GM18861 (cell line): ENCODE measurements at regions not wholly inside any gene's neighbourhood (a gene's known extent, or its start where the extent isn't known, plus 50 kb on each side); places are given as distances from the start of the nearest gene placed in this dataset.
"Not testable (repeated sequence)": the region's sequence is repeated elsewhere in the genome, so short reads cannot be mapped to it uniquely, and the experiment has no call there.

Source experiments
- ATAC-seq: cut with Tn5 transposase; IDR thresholded peaks from one replicate; pipeline ENCODE4 v1.9.1; 2021; ENCODE audit not compliant: unreplicated experiment

DNA sequence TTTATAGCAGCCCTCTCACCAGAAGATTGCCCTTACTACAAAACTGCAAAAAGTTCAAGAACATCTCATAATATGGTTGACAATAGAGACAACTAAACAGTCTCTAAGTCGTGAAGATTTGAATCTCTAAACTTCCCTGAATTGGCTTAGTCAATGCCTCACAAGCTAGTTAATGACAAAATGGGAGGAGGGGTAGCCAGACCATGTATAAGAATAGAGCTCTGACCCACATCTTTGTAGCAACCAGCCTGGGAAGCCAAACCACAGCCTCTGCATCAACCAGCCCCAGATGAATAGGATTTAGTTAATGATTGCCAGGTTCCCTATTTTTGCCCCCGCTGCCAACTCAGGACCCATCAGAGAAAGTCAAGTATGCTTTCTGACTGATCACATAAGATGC, 1265.9 kb upstream of the PCDH10 start:
- not testable (repeated sequence) for ATAC-seq

DNA sequence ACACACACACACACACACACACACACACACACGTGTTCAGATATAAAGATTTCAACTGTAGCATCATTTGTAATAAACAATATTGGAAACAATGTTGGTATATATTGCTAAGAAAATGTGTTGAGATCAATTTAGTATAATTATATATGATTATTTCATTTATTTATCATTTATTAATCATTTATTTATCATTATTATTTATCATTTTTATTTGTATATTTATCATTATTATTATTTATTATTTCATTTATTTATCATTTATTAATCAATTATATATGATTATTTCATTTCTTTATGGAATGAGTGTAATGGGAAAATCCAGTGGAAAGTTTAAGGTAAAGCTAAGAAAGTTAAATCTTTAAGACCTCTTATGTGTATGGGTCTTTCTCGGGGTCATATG, 1223.4 kb upstream of the PCDH10 start:
- ATAC-seq = not testable (repeated sequence)

DNA sequence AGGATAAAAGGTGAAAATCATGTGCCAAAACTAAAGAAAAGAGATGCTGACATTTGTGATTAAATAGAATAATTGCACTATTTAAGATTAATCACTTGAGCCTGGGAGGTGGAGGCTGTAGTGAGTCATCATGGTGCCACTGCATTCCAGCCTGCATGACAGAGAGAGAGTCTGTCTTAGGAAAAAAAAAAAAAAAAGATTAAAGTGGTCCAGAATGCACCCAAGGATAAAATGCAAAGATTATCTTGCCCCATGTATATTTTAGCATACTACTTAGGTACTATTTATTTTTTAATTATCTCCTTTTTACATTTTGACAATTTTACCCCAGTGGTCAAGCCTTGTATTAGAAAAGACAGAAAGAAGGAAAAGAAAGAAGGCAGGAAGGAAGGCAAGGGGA, 1181.4 kb upstream of the PCDH10 start:
- not testable (repeated sequence) for ATAC-seq

DNA sequence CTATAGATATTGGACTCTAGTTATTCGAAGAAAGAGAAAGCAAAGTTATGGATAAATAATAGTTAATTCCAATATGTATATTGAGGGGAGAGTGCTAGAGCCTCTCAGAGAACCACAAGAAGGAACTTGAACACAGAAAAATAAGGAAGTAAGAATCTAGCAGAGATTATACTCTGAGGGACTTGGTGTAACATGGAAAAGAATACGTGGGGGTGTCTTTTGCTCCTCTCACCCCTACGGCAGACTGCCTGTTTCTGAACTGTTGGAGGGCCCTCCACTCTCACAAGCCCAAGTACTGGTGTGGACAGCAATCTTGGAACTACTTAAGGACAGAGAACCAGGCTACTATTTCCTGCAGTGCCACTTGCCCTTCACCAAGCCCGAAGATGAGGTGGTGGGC, 1174.4 kb upstream of the PCDH10 start:
- ATAC-seq = no peak

DNA sequence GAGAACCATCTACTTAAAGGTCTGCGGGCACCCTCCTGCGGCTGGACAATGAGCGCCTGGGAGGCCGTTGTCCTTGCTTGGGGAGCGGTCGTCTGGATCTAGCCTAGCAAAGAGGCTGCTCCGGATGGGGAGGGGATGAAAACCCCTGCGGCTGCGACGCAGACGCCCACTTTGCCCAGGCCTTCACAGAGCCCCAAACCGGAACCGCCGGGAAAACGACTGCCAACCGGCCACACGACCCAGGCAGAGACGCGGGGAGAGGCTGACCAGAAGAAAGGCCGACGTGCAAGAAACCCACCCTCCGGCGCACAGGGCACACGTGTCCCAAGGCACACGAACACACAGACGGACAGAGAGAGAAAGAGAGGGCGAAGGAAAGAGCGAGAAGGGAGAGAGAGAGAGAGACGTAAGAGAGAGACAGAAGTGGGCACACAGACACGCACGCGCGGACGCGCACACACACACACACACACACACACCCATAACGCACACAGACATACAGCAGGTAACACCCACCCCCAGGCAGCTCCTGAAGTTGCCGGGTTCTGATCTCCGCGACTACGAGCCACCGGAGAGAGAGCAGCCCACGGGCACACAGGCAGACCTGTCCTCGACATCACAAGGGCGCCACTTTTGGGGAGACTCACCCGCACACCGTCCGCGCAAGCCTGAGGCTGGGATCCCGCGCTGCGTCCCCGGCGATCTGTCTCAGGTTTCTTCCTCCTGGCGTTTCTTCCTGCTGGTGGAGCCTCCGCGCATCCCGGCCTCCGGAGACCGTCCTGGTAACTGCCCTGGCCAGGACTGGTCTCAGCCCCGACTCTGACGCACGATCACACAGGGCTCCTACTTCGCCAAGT, 1173.6 kb upstream of the PCDH10 start:
- ATAC-seq = not testable (repeated sequence)

DNA sequence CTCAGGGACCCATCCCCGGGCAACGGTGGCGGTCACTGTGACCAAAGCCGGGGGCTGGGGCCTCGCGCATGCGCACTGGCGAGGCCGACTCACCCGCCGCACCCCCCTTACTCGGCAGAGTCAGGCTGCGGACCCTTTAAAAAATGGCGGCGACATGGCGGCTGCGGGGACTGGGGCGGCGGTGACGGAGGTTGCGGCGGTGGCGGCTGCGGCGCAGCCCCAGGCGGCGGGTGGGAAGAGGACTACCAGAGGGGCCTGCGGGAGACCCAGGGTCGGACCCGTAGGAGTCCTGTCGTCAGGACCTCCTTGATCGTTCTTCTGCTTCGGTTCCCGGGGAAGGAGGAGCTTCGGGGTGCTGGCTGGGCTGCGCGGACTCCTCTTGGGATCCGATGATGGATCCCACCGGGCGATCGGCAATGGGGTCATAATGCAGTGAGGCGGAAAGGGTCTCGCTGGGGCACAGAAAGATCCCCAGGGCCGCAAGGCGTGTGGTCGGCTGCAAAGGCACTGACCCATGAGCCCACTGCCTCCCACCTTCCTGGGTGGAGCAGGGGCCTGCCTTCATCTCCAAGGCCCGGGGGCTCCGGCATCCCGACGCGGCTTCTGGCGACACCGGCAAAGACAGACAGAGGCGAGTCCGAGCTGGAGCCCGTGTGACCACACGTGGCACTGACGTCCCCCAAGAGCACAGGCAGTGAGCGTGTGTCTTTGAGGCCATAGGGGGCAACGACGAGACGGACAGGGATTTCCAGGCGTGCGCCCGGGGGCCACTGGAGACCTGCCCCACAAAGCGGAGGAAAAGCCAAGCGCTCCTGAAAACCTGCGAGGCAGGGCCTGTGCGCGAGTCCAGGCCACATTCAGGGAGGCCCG, 1172.7 kb upstream of the PCDH10 start:
- ATAC-seq = not testable (repeated sequence)

DNA sequence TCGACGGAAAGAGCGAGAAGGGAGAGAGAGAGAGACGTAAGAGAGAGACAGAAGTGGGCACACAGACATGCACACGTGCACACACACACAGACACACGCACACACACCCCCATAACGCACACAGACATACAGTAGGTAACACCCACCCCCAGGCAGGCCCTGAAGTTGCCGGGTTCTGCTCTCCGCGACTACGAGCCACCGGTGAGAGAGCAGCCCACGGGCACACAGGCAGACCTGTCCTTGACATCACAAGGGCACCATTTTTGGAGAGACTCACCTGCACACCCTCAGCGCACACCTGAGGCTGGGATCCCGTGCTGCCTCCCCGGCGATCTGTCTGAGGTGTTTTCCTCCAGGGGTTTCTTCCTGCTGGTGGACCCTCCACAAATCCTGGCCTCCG, 1171.0 kb upstream of the PCDH10 start:
- ATAC-seq = no peak

DNA sequence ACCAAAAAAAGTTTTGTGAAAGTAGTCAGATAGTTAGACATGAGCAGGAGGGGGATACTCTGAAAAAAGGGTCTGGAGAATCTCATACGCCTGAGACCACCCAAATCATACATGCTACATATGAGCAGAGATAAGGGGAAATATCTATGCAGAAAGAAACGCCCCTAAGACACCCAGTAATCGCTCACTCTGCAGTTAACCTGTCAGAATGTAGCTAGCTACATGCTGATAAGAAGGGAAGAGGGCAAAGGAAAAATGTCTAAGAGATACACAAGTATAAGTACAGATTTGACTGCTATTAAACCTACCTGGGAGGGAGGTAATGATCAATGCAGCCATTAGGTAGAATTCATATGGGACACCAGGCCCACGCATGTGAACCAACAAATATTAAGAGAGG, 1159.5 kb upstream of the PCDH10 start:
- ATAC-seq = no peak

DNA sequence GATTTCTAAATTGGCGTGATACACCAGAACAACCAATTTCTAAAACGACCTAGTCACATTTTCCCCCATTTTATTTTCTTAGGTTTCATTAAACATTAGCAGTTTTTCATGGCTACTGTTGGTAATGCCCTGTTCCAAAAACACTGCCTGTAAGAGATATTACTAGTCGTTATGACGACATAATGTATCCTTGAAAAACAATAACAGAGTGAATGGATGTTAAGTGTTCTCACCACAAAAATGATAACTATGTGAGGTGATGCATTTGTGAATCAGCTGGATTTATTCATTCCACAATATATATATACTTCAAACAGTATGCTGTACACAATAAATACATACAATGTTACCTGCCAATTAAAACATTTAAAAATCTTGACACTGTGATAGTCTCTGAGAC, 1147.6 kb upstream of the PCDH10 start:
- ATAC-seq = no peak

DNA sequence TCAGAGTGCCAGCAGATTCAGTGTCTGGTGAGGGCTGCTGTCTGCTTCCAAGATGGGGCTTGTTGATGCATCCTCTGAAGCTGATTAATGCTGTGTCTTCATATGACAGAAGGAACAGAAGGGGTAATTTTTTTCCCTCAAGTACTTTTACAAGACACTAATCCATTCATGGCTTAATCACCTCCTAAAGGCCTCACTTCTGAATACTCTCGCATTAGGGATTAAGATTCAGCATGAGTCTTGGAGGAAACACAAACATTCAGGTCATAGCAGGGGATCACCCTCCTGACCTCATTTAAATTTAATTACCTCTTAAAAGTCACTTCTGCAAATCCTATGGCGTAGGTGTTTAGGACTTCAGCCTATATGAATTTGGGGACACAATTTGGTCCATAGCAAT, 1145.5 kb upstream of the PCDH10 start:
- ATAC-seq = no peak

DNA sequence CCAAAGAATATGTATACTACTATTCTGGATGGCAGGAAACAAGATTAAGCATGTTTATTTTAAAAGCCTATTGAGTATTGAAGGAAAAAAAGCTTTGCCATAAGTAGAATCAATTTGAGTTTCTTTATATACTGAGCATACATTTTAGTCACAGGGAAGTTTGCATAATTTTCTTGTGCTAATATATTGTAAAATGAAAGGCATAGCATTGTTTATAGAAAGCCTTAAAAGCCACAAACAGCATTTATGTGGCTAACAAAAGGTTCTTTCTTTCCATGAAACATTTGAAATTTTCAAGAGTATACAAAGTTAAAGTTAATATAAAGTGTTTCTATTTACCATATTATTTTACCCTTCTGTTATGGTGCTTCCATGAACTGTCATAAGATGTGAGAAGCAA, 1133.8 kb upstream of the PCDH10 start:
- no peak for ATAC-seq

DNA sequence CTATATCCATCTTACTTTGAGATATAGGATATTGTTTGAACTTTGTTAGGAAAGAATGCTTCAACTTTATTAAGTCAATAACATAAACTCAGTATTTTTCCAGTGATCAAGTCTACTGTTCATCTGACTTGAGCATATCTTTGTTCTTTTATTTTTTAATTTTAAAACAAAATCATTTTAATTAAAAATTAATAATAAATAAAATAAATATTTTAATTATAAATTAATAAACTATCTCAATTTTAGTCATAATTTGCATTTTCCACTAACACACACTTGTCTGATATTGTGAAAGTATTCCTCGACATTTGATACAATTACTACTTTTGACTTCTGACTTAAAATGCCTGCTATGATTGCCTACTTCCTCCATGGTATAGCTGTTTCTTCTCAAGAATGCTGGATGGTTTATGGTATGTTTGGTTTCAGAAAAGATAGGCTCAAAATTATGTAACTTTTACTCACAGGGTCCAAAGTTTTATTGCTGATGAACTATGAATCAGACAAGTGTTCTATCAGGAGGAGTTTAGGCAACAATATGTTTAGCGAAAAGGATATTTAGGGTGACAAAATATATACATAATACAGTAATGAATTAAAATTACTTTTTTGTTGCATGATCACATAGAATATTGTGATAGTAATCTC, 1132.3 kb upstream of the PCDH10 start:
- ATAC-seq = no peak

DNA sequence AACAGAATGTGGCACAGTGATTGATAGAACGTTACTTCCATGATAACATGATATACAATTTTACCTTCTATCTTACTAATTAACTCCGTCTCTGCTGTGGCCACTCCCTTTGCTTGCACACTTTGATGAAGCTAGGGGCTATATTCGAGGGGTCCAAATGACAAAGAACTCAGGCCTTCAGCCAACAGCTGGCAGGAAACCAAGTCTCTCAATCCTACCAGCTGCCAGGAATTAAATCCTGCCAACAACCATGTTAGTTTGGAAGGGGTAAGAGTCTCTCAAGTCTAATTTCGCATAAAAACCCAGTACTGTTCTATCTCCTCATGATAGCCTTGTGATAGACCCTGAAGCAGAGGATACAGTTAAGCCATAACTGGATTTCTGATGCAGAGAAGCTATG, 1122.9 kb upstream of the PCDH10 start:
- no peak for ATAC-seq

DNA sequence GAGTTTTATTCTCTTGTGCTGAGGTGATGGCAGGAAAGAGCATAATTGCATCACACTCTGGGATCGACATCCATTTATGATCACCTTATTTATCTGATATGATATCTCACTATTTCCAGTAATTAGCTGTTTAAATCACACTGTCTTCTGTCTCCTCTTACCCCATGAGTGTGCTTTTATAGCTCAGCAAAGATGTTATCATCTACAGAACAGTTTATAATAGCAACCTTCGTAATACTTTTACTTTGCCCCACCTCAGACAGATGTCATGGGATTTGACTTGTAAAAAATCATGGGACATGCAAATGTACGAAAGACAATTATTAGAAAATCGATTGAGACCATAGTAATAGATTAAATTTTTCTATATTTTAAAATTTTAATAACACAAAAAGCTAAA, 1122.3 kb upstream of the PCDH10 start:
- ATAC-seq = no peak

DNA sequence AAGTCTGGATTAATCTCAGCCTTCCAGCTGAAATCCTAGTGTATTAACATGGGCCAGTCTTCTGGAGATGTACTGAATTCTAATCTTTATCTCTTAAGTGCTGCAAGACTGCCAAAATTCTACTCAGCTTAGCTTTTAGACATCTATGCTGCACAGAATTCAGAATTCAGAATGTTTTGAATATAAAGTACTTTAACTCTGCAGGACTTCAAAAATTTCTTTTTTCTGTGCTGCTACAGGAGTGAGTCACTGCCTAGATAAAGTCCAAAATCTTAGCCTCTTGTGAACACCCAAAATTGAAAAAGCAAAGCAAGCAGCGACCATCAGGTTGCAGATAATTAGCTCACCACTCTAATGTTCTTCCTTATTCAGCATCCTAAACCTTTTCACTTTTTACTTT, 1092.6 kb upstream of the PCDH10 start:
- no peak for ATAC-seq

DNA sequence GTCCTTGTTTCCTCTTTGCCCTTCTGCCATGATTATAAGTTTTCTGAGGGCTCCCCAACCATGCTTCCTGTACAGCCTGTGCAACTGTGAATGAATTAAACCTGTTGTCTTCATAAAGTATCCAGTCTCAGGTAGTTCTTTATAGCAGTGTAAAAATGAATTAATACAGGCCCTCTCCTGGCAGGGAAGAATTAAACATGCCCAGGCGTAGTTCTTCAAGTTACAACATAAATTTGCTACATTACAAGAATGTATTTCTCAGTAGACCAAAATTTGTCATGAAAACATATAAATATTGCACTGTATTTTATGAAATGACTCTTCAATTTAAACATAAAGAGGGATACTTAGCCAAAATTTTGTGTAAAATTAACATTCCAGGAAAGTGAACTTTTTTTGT, 1089.9 kb upstream of the PCDH10 start:
- ATAC-seq = no peak

DNA sequence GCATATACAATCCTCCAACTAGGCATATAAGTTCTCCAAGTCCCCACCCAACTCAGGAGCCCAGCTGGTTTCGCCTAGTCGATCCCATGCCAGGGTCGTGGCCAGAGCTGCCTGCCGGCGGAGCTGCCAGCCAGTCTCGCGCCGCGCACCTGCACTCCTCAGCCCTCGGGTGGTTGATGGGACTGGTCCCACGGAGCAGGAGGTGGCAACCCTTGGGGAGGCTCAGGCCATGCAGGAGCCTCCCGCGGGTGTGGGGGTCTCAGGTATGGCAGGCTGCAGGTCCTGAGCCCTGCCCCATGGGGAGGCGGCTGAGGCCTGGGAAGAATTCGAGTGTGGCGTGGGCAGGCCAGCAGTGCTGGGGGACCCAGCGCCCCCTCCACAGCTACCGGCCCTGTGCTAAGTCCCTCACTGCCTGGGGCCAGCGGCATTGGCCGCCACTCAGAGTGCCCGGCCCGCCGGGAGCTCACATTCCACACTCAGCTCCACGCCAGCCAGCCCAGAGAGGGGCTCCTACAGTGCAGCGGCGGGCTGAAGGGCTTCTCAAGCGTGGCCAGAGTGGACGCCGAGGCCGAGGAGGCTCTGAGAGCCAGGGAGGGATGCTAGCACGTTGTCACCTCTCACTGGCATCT, 1086.4 kb upstream of the PCDH10 start:
- no peak for ATAC-seq

DNA sequence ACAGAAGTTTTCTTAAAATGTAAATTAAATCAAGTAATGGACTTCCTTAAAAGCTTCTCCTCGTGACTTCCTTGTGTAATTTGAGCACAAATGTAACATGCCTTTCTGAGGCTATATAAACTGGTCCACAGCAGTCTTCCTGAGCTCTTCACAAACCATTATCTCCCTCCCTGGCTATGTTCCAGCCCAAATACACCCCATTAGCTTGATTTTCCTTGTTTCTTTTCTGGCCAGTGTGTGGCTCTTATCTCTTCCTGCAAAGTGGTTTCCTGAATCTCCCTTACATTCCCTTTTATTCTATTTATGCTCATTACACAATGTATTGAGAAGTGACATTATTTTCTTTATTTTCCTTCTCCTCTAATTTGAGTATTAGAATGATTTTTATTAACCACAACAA, 1085.3 kb upstream of the PCDH10 start:
- ATAC-seq = no peak

DNA sequence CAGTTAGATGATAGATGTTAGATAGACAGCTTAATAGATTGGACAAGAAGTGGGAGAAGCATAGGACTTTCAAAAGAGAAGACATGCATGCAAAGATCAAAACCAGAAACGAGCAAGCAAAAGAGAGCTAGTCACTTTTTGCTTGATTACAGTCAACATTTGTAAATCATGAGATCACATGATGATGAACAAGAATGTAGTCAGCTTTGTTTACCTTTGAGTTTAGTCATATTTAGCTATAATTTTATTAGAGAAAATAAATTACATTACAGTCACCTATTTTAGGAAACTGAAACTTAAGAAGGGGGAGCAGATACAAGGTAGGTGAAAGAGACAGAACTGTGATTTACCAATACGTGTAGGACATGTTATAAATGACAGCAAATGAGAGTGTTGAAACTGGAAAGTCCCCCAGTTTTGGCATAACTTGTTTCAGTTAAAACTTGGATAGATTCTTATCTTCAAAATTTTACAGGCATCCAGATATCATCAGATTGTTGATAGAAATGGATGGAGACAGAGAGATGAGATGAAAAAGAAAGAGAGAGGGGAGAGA, 1083.1 kb upstream of the PCDH10 start:
- no peak for ATAC-seq

DNA sequence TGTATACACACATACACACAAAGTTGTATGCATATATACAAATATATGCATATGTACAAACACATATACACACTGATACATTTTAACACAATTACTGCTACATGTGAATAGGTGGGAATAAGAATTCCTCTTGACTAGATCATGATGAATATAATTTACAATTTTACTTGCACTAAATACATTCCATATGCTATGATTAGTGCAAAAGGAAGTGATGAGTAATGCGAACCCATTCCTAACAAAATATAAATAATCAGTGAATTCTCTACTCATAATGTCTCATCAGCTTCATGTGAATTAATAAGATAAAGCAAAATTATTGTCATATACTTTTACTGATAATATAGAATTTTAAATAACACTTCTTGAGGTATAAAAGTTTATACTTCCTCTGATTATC, 1077.3 kb upstream of the PCDH10 start:
- ATAC-seq = no peak

DNA sequence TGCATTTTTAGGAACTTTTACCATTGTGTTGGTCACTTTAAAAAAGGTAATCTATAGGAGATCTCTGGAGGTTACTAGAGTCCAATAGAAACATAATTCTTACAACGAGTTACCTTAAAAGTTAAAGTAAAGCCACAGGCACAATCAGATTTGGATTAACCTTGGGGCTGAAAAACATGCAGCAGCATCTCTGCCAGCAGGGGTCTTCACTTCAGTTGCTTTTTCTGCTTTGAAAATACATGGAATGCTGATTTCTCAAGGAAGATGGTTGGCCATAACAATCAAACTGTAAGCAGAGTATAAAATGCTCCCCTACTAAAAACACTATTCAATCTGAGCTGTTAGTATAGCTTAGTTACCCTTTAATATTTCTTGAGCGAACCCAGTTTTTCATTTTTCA, 1072.3 kb upstream of the PCDH10 start:
- ATAC-seq = no peak
